Tibial nerve (tissue), 4 donors: ENCODE measurements at regions not wholly inside any gene's neighbourhood (a gene's known extent, or its start where the extent isn't known, plus 50 kb on each side); places are given as distances from the start of the nearest gene placed in this dataset.
A peak's percentile ranks its signal among the peaks of the same experiment; 100 is the strongest.
"Not testable (repeated sequence)": the region's sequence is repeated elsewhere in the genome, so short reads cannot be mapped to it uniquely, and the experiment has no call there.

ENCODE experiments used
- DNase-seq, 2 donors: peaks; one replicate each; pipeline ENCODE4 v3.0.0-alpha.2; 2019; ENCODE audit warnings: low spot score in 2 of 2
- H3K27ac ChIP-seq, 4 donors: fragments of 200-600 bp; sonication (generic) in 3 of 4; one replicate each; pipeline ENCODE4 v1.5.1; 2017 to 2019; ENCODE audit warnings: mild to moderate bottlenecking in 1 of 4
- H3K27me3 ChIP-seq, 2 donors: fragments of 200-600 bp; sonication (generic) in 1 of 2; one replicate each; pipeline versions ENCODE4 v1.5.1 to v1.6.0; 2017 to 2019
- H3K36me3 ChIP-seq, 3 donors: fragments of 200-600 bp; sonication (generic); one replicate each; pipeline ENCODE4 v1.5.1; 2018 to 2019
- H3K4me1 ChIP-seq, 4 donors: fragments of 200-600 bp; sonication (generic) in 3 of 4; one replicate each; pipeline ENCODE4 v1.5.1; 2017 to 2019
- H3K4me3 ChIP-seq, 4 donors: fragments of 200-600 bp; sonication (generic) in 3 of 4; one replicate each; pipeline ENCODE4 v1.5.1; 2017 to 2019; ENCODE audit warnings: mild to moderate bottlenecking in 1 of 4, moderate library complexity in 1 of 4
- H3K9me3 ChIP-seq, 4 donors: fragments of 200-600 bp; sonication (generic) in 3 of 4; one replicate each; pipeline ENCODE4 v1.5.1; 2017 to 2019
- CTCF ChIP-seq, 5 experiments: fragments of 200-600 bp in 3 of 5; fragments of 450-650 bp in 2 of 5; sonication (generic) in 3 of 5; IDR thresholded peaks; one replicate each; pipeline ENCODE4 v1.5.1; 2016 to 2019; ENCODE audit warnings: antibody characterized with exemption in 5 of 5, mild to moderate bottlenecking in 3 of 5, moderate library complexity in 2 of 5
- EP300 ChIP-seq, 2 donors: sonication (generic); formaldehyde crosslinking; IDR thresholded peaks; one replicate each; pipeline ENCODE4 v1.6.1; 2017; ENCODE audit warnings: antibody characterized with exemption in 2 of 2, mild to moderate bottlenecking in 1 of 2
- POLR2A ChIP-seq, 2 donors: fragments of 450-650 bp; IDR thresholded peaks; one replicate each; pipeline ENCODE4 v1.6.1; 2017; ENCODE audit warnings: antibody characterized with exemption in 2 of 2, mild to moderate bottlenecking in 2 of 2, moderate library complexity in 2 of 2
- WGBS, 2 donors: methylation state at CpG; one replicate each; pipeline ENCODE4 v1.1.5; 2018; 5-methylcytosine and 5-hydroxymethylcytosine counted together

GRCh38 chr7:76133839-76134238 lies 67.9 kb upstream of the SRRM3 start:
- no peaks in the 10 kb centered on the region for H3K4me1 ChIP-seq
- WGBS, 2 donors = 63 to 76% methylated on average over 3 of the region's 3 CpGs
- TF ChIP-seq POLR2A (IDR thresholded peaks at IDR 0.05) (no peak), CTCF (IDR thresholded peaks at IDR 0.05) (no peak), EP300 (IDR thresholded peaks at IDR 0.05) (no peak)

GRCh38 chr7:76135263-76135662 lies 66.4 kb upstream of the SRRM3 start:
- DNase-seq, H3K27me3 ChIP-seq, H3K4me1 ChIP-seq, H3K27ac ChIP-seq, H3K9me3 ChIP-seq, H3K36me3 ChIP-seq, H3K4me3 ChIP-seq: not testable (repeated sequence)
- WGBS, 2 donors = 59 to 75% methylated on average over 2 of the region's 2 CpGs

More at GRCh38 chr7:76133839-76134238, 67.9 kb upstream of the SRRM3 start:
- Histone ChIP-seq H3K27ac (no peak overlapping the region), H3K36me3 (no peaks in the 10 kb centered on the region), H3K4me3 (no peak overlapping the region), H3K27me3 (no peaks in the 10 kb centered on the region), H3K9me3 (no peaks in the 10 kb centered on the region)
- DNase-seq = no peak

- H3K27me3 ChIP-seq, H3K36me3 ChIP-seq, H3K9me3 ChIP-seq, H3K4me3 ChIP-seq, H3K4me1 ChIP-seq, DNase-seq: not testable (repeated sequence)
- WGBS, 2 donors = 51 to 59% methylated on average over 7 of the region's 7 CpGs
- H3K27ac ChIP-seq = peak overlapping the region in 3 of 4 donors; percentile 56 to 76 (median 60)
Measured at GRCh38 chr7:76138577-76139313, 63.0 kb upstream of the SRRM3 start.

- H3K36me3 ChIP-seq = no peaks in the 10 kb centered on the region
- no peak overlapping the region for H3K4me3 ChIP-seq
- WGBS, 2 donors = 70 to 91% methylated on average over 1 of the region's 1 CpG
- H3K27ac ChIP-seq = peak overlapping the region in 2 of 4 donors; percentile 60 to 76
- TF ChIP-seq CTCF (IDR thresholded peaks at IDR 0.05) = no peak
- no peaks in the 10 kb centered on the region for H3K27me3 ChIP-seq
- H3K9me3 ChIP-seq = no peaks in the 10 kb centered on the region
- DNase-seq = no peak
- H3K4me1 ChIP-seq = no peaks in the 10 kb centered on the region
Measured at GRCh38 chr7:76139670-76140069, 62.0 kb upstream of the SRRM3 start.

- not testable (repeated sequence) for H3K4me1 ChIP-seq, H3K27me3 ChIP-seq, H3K36me3 ChIP-seq, H3K27ac ChIP-seq, DNase-seq, H3K4me3 ChIP-seq, H3K9me3 ChIP-seq
- 70 to 79% methylated on average over 3 of the region's 3 CpGs for WGBS, 2 donors
Measured at GRCh38 chr7:76140259-76140658, 61.4 kb upstream of the SRRM3 start.

GRCh38 chr7:76142861-76143260 lies 58.8 kb upstream of the SRRM3 start:
- Histone ChIP-seq H3K9me3 (no peaks in the 10 kb centered on the region), H3K27ac (no peak overlapping the region), H3K27me3 (no peaks in the 10 kb centered on the region), H3K4me3 (no peak overlapping the region), H3K4me1 (no peaks in the 10 kb centered on the region), H3K36me3 (no peaks in the 10 kb centered on the region)
- 89 to 91% methylated on average over 5 of the region's 5 CpGs for WGBS, 2 donors
- TF ChIP-seq EP300 (IDR thresholded peaks at IDR 0.05) (no peak), CTCF (IDR thresholded peaks at IDR 0.05) (no peak)
- DNase-seq = no peak

- not testable (repeated sequence) for H3K27me3 ChIP-seq, H3K27ac ChIP-seq, H3K9me3 ChIP-seq, H3K4me1 ChIP-seq, H3K4me3 ChIP-seq, H3K36me3 ChIP-seq, DNase-seq
- WGBS, 2 donors = 74 to 75% methylated on average over 5 of the region's 5 CpGs
Measured at GRCh38 chr7:76144664-76145270, 56.9 kb upstream of the SRRM3 start.
